T-helper 17 cell (primary cell): ENCODE measurements at regions not wholly inside any gene's neighbourhood (a gene's known extent, or its start where the extent isn't known, plus 50 kb on each side); places are given as distances from the start of the nearest gene placed in this dataset.

Experiments used
- ATAC-seq: fragments of 150-1000 bp; cut with Tn5 transposase; 2 replicates; pipeline ENCODE4 v1.10.0; 2021; ENCODE audit warnings: mild to moderate bottlenecking, moderate library complexity
- DNase-seq, 3 donors: peaks; one replicate each; pipeline versions ENCODE4 v3.0.0 to v3.0.0-alpha.2; 2020 to 2021
- H3K9me3 ChIP-seq: one replicate; pipeline ENCODE4 v1.7.0; 2013; ENCODE audit warnings: low read length, mild to moderate bottlenecking; ENCODE audit not compliant: control insufficient read depth, poor library complexity, severe bottlenecking
- H3K27ac Mint-ChIP-seq: one replicate; pipeline ENCODE4 v1.8.0; 2022; ENCODE audit warnings: mild to moderate bottlenecking, moderate library complexity, mixed read lengths
- H3K27me3 Mint-ChIP-seq: one replicate; pipeline ENCODE4 v1.8.0; 2022; ENCODE audit warnings: mixed read lengths
- H3K36me3 Mint-ChIP-seq: one replicate; pipeline ENCODE4 v1.8.0; 2022; ENCODE audit warnings: low read depth, mixed read lengths
- H3K4me1 Mint-ChIP-seq: one replicate; pipeline ENCODE4 v1.8.0; 2022; ENCODE audit warnings: mild to moderate bottlenecking, mixed read lengths
- H3K4me3 Mint-ChIP-seq: one replicate; pipeline ENCODE4 v1.8.0; 2022; ENCODE audit warnings: mild to moderate bottlenecking, moderate library complexity, mixed read lengths

- Mint-ChIP-seq H3K4me1 (no peaks in the 10 kb centered on the region), H3K36me3 (no peaks in the 10 kb centered on the region), H3K27me3 (peaks cover 4% of the 10 kb centered on the region), H3K27ac (no peak overlapping the region), H3K4me3 (no peak overlapping the region)
- no peak for DNase-seq
- no peak for ATAC-seq
- no peaks in the 10 kb centered on the region for H3K9me3 ChIP-seq
These were observed 129.7 kb downstream of the HS3ST1 start for GRCh38 chr4:11299016-11299415.

- Mint-ChIP-seq H3K4me3 (no peak overlapping the region), H3K36me3 (no peaks in the 10 kb centered on the region), H3K4me1 (no peaks in the 10 kb centered on the region), H3K27ac (no peak overlapping the region), H3K27me3 (peaks cover 4% of the 10 kb centered on the region)
- ATAC-seq: no peak
- H3K9me3 ChIP-seq: no peaks in the 10 kb centered on the region
- DNase-seq: no peak
These were observed 130.2 kb downstream of the HS3ST1 start for GRCh38 chr4:11298451-11298850.

GRCh38 chr4:11297627-11298026, 131.1 kb downstream of the HS3ST1 start:
- ATAC-seq (no peak), DNase-seq (no peak)
- peaks cover 4% of the 10 kb centered on the region for H3K27me3 Mint-ChIP-seq
- H3K9me3 ChIP-seq: no peaks in the 10 kb centered on the region
- no peak overlapping the region for H3K4me3 Mint-ChIP-seq
- no peak overlapping the region for H3K27ac Mint-ChIP-seq
- no peaks in the 10 kb centered on the region for H3K4me1 Mint-ChIP-seq
- H3K36me3 Mint-ChIP-seq: no peaks in the 10 kb centered on the region

- Mint-ChIP-seq H3K27ac (no peak overlapping the region), H3K4me3 (no peak overlapping the region), H3K27me3 (peaks cover 4% of the 10 kb centered on the region), H3K4me1 (no peaks in the 10 kb centered on the region), H3K36me3 (no peaks in the 10 kb centered on the region)
- H3K9me3 ChIP-seq: no peaks in the 10 kb centered on the region
- ATAC-seq (no peak), DNase-seq (no peak)
These were observed 131.5 kb downstream of the HS3ST1 start for GRCh38 chr4:11297201-11297600.

GRCh38 chr4:11293866-11294265, 134.8 kb downstream of the HS3ST1 start:
- no peaks in the 10 kb centered on the region for H3K9me3 ChIP-seq
- no peaks in the 10 kb centered on the region for H3K36me3 Mint-ChIP-seq
- no peaks in the 10 kb centered on the region for H3K27me3 Mint-ChIP-seq
- H3K4me3 Mint-ChIP-seq: no peak overlapping the region
- DNase-seq (no peak), ATAC-seq (no peak)
- no peaks in the 10 kb centered on the region for H3K4me1 Mint-ChIP-seq
- H3K27ac Mint-ChIP-seq: no peak overlapping the region

GRCh38 chr4:11287055-11287454, 141.6 kb downstream of the HS3ST1 start:
- ATAC-seq (no peak), DNase-seq (no peak)
- no peaks in the 10 kb centered on the region for H3K36me3 Mint-ChIP-seq
- no peak overlapping the region for H3K4me3 Mint-ChIP-seq
- H3K4me1 Mint-ChIP-seq: peaks cover 4% of the 10 kb centered on the region
- no peaks in the 10 kb centered on the region for H3K9me3 ChIP-seq
- no peak overlapping the region for H3K27ac Mint-ChIP-seq
- no peaks in the 10 kb centered on the region for H3K27me3 Mint-ChIP-seq

- H3K9me3 ChIP-seq: no peaks in the 10 kb centered on the region
- ATAC-seq (no peak), DNase-seq (no peak)
- Mint-ChIP-seq H3K4me1 (peaks cover 4% of the 10 kb centered on the region), H3K4me3 (no peak overlapping the region), H3K36me3 (no peaks in the 10 kb centered on the region), H3K27me3 (no peaks in the 10 kb centered on the region), H3K27ac (no peak overlapping the region)
These were observed 142.2 kb downstream of the HS3ST1 start for GRCh38 chr4:11286533-11286932.

GRCh38 chr4:11281720-11282119, 147.0 kb downstream of the HS3ST1 start:
- ATAC-seq (no peak), DNase-seq (no peak)
- Mint-ChIP-seq H3K4me3 (no peak overlapping the region), H3K27ac (no peak overlapping the region), H3K36me3 (no peaks in the 10 kb centered on the region), H3K4me1 (peaks cover 3% of the 10 kb centered on the region), H3K27me3 (peaks cover 4% of the 10 kb centered on the region)
- no peaks in the 10 kb centered on the region for H3K9me3 ChIP-seq

GRCh38 chr4:11271263-11271662, 157.4 kb downstream of the HS3ST1 start:
- Mint-ChIP-seq H3K4me3 (no peak overlapping the region), H3K27me3 (no peaks in the 10 kb centered on the region), H3K27ac (no peak overlapping the region), H3K36me3 (no peaks in the 10 kb centered on the region), H3K4me1 (no peaks in the 10 kb centered on the region)
- ATAC-seq (no peak), DNase-seq (no peak)
- H3K9me3 ChIP-seq: no peaks in the 10 kb centered on the region

GRCh38 chr4:11268149-11268548, 160.5 kb downstream of the HS3ST1 start:
- Mint-ChIP-seq H3K36me3 (no peaks in the 10 kb centered on the region), H3K27me3 (no peaks in the 10 kb centered on the region), H3K27ac (no peak overlapping the region), H3K4me3 (no peak overlapping the region), H3K4me1 (no peaks in the 10 kb centered on the region)
- DNase-seq (no peak), ATAC-seq (no peak)
- no peaks in the 10 kb centered on the region for H3K9me3 ChIP-seq

GRCh38 chr4:11264841-11265240, 163.9 kb downstream of the HS3ST1 start:
- H3K36me3 Mint-ChIP-seq: no peaks in the 10 kb centered on the region

GRCh38 chr4:11264346-11264745, 164.3 kb downstream of the HS3ST1 start:
- Mint-ChIP-seq H3K27ac (no peak overlapping the region), H3K4me3 (no peak overlapping the region), H3K4me1 (no peaks in the 10 kb centered on the region), H3K36me3 (no peaks in the 10 kb centered on the region), H3K27me3 (no peaks in the 10 kb centered on the region)
- H3K9me3 ChIP-seq: no peaks in the 10 kb centered on the region
- DNase-seq (no peak), ATAC-seq (no peak)

More at GRCh38 chr4:11264841-11265240, 163.9 kb downstream of the HS3ST1 start:
- H3K27me3 Mint-ChIP-seq: no peaks in the 10 kb centered on the region
- no peak overlapping the region for H3K4me3 Mint-ChIP-seq
- H3K27ac Mint-ChIP-seq: no peak overlapping the region
- H3K9me3 ChIP-seq: no peaks in the 10 kb centered on the region
- no peaks in the 10 kb centered on the region for H3K4me1 Mint-ChIP-seq
- ATAC-seq (no peak), DNase-seq (no peak)

- ATAC-seq: no peak
- no peak for DNase-seq
- H3K27me3 Mint-ChIP-seq: no peaks in the 10 kb centered on the region
- no peak overlapping the region for H3K27ac Mint-ChIP-seq
- H3K9me3 ChIP-seq: no peaks in the 10 kb centered on the region
- no peak overlapping the region for H3K4me3 Mint-ChIP-seq
- H3K4me1 Mint-ChIP-seq: no peaks in the 10 kb centered on the region
- no peaks in the 10 kb centered on the region for H3K36me3 Mint-ChIP-seq
These were observed 165.5 kb downstream of the HS3ST1 start for GRCh38 chr4:11263208-11263607.

- Mint-ChIP-seq H3K27me3 (no peaks in the 10 kb centered on the region), H3K4me3 (no peak overlapping the region), H3K4me1 (no peaks in the 10 kb centered on the region), H3K27ac (no peak overlapping the region), H3K36me3 (no peaks in the 10 kb centered on the region)
- no peak for DNase-seq
- no peak for ATAC-seq
- H3K9me3 ChIP-seq: no peaks in the 10 kb centered on the region
These were observed 167.4 kb downstream of the HS3ST1 start for GRCh38 chr4:11261066-11261850.
